VCaP (cell line): ENCODE measurements at regions not wholly inside any gene's neighbourhood (a gene's known extent, or its start where the extent isn't known, plus 50 kb on each side); places are given as distances from the start of the nearest gene placed in this dataset.

ENCODE experiments used
- H3K27ac ChIP-seq: fragments of 450-650 bp; 2 replicates; pipeline ENCODE4 v1.5.1; 2017
- TF ChIP-seq, protein P1 (sequence below): fragments of 450-650 bp; conservative IDR thresholded peaks from 2 replicates; pipeline ENCODE4 v1.5.1; 2017; ENCODE audit warnings: mild to moderate bottlenecking, moderate library complexity

DNA sequence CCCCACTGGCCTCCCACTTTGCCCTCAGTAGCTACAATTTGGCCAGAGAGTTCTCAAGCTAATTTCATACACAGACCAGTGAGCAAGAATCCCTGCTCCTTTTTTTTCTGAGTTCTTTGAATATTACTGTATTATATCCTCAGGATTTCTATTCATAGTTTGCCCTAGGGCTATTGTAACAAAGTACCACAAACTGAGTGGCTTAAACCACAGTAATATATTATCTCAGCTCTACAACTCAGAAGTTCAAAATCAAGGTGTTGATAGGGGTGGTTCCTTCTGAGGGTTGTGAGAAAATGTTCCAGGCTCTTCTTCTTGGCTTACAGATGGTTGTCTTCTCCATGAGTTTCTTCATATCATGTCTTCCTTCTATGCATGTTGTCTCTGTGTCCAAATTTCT lies 289.4 kb upstream of the ESRRG start:
- TF ChIP-seq, protein P1, sequence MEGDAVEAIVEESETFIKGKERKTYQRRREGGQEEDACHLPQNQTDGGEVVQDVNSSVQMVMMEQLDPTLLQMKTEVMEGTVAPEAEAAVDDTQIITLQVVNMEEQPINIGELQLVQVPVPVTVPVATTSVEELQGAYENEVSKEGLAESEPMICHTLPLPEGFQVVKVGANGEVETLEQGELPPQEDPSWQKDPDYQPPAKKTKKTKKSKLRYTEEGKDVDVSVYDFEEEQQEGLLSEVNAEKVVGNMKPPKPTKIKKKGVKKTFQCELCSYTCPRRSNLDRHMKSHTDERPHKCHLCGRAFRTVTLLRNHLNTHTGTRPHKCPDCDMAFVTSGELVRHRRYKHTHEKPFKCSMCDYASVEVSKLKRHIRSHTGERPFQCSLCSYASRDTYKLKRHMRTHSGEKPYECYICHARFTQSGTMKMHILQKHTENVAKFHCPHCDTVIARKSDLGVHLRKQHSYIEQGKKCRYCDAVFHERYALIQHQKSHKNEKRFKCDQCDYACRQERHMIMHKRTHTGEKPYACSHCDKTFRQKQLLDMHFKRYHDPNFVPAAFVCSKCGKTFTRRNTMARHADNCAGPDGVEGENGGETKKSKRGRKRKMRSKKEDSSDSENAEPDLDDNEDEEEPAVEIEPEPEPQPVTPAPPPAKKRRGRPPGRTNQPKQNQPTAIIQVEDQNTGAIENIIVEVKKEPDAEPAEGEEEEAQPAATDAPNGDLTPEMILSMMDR, result no peak
- H3K27ac ChIP-seq, result no peak overlapping the region

GRCh38 chr1:217011097-217011496 lies 287.9 kb upstream of the ESRRG start:
- H3K27ac ChIP-seq, result no peak overlapping the region
- TF ChIP-seq, protein P1, result no peak

- no peak overlapping the region for H3K27ac ChIP-seq
- TF ChIP-seq, protein P1, result no peak
Observed at GRCh38 chr1:217010253-217010652, 287.0 kb upstream of the ESRRG start.

GRCh38 chr1:217009376-217009775 lies 286.1 kb upstream of the ESRRG start:
- 0 out of 2 replicates have a peak overlapping the region, but pooled peaks have one; percentile 55 for H3K27ac ChIP-seq
- TF ChIP-seq, protein P1, result no peak

- H3K27ac ChIP-seq, result no peak overlapping the region
- TF ChIP-seq, protein P1, result no peak
Observed at GRCh38 chr1:217004776-217005436, 281.7 kb upstream of the ESRRG start.

DNA sequence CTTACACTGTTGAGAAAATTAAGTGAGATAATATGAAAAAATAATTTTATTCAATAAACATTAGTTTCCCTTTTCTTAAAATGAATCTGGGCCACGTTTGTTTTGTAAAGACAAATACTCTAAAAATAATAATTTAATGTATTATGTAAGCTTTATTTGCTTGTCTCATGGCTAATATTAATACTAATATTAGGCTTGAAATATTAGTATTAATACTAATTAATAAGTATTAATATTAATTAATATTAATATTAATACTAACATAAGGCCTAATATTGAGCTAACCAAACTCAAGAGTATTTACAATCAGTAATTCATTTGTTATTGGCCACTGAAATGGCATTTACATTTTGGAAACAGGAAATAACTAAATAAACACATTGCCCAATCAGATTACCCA lies 280.1 kb upstream of the ESRRG start:
- H3K27ac ChIP-seq, result no peak overlapping the region
- TF ChIP-seq, protein P1, result no peak

DNA sequence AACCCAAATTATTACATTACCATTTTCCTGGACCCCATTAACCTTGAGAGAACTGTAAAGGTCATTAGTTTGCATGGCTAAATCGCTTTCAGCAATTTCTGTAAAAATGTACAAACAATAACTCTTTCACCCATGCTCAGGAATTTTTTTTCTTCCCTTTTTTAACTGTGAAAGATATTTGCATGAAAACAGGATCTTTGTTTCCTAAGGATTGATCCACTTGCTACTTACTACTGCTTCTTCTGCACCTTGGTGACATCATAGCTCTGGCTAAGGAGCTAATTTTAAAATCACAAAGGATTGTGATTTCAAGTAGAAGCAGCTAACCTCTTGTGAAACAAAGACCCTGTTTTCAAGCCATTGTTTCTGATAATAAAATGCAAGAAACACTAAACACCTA lies 274.6 kb upstream of the ESRRG start:
- no peak overlapping the region for H3K27ac ChIP-seq

More for the DNA sequence above, 274.6 kb upstream of the ESRRG start:
- TF ChIP-seq, protein P1, result no peak
